NB4 (cell line): ENCODE measurements at regions not wholly inside any gene's neighbourhood (a gene's known extent, or its start where the extent isn't known, plus 50 kb on each side); places are given as distances from the start of the nearest gene placed in this dataset.

Experiments used
- DNase-seq: peaks from one replicate; pipeline ENCODE4 v3.0.0; 2010; ENCODE audit warnings: low read depth
- H3K4me3 ChIP-seq: one replicate; pipeline ENCODE4 v1.5.1; 2011; ENCODE audit warnings: mild to moderate bottlenecking, low read depth, low read length, moderate library complexity
- MAX ChIP-seq: IDR thresholded peaks from 2 replicates; pipeline ENCODE4 v1.6.1; 2011; ENCODE audit warnings: low read depth, low read length
- MYC ChIP-seq: IDR thresholded peaks from 2 replicates; pipeline ENCODE4 v1.6.1; 2011; ENCODE audit warnings: low read depth, low read length
- POLR2A ChIP-seq: IDR thresholded peaks from 2 replicates; pipeline ENCODE4 v1.6.1; 2011; ENCODE audit warnings: mild to moderate bottlenecking; ENCODE audit not compliant: insufficient read length; ENCODE audit errors: extremely low read depth
- TF ChIP-seq, protein P1 (sequence below): IDR thresholded peaks from one replicate; pipeline ENCODE4 v1.5.1; 2012; ENCODE audit warnings: low read depth, low read length

DNA sequence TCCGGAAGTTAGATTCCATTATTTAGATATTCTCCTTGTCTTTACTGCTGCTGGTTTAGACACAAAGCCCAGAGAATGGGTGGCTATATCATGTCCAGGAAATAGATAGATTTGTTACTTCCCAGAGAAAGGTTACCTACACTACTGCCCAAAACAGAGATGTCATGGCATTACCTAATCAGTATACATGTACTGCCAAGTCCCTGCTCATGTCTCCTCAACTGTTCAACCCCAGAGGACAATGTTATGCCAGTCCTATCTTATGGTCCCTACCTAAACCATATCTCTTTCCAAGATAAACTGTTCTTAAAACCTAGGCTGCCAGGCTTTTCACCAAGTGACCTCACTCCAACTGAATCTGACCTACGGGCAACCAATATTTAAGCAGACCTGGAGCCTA, 209.5 kb upstream of the AR start:
- TF ChIP-seq, protein P1, sequence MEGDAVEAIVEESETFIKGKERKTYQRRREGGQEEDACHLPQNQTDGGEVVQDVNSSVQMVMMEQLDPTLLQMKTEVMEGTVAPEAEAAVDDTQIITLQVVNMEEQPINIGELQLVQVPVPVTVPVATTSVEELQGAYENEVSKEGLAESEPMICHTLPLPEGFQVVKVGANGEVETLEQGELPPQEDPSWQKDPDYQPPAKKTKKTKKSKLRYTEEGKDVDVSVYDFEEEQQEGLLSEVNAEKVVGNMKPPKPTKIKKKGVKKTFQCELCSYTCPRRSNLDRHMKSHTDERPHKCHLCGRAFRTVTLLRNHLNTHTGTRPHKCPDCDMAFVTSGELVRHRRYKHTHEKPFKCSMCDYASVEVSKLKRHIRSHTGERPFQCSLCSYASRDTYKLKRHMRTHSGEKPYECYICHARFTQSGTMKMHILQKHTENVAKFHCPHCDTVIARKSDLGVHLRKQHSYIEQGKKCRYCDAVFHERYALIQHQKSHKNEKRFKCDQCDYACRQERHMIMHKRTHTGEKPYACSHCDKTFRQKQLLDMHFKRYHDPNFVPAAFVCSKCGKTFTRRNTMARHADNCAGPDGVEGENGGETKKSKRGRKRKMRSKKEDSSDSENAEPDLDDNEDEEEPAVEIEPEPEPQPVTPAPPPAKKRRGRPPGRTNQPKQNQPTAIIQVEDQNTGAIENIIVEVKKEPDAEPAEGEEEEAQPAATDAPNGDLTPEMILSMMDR = no peak
- TF ChIP-seq MYC (no peak), POLR2A (no peak), MAX (no peak)
- no peak overlapping the region for H3K4me3 ChIP-seq
- DNase-seq = no peak

DNA sequence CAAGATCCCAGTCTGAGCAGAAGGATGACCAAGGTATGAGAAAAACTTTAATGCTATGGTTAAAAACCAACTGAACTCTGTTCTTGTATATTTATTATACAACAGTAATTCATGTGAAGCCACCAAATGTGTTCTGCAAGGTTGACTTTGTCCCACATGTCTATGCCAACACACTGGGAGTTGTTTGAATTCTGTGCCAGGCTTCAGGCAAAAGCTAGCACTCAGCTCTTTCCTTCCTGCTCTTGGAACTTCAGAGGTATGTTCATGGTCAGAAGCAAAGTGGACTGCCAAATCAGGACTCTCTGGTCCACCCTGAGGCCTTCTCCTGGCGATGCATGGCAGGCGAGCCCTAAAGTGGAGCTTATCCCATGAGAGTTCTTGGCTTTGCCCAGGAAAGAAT, 205.6 kb upstream of the AR start:
- no peak overlapping the region for H3K4me3 ChIP-seq
- TF ChIP-seq MAX = no peak
- TF ChIP-seq, protein P1 = no peak
- DNase-seq = no peak

- TF ChIP-seq POLR2A = no peak
- TF ChIP-seq, protein P1 = no peak
- no peak for TF ChIP-seq MYC
- TF ChIP-seq MAX = no peak
- H3K4me3 ChIP-seq = no peak overlapping the region
Measured at GRCh38 chrX:67342138-67342537, 201.7 kb upstream of the AR start.

DNA sequence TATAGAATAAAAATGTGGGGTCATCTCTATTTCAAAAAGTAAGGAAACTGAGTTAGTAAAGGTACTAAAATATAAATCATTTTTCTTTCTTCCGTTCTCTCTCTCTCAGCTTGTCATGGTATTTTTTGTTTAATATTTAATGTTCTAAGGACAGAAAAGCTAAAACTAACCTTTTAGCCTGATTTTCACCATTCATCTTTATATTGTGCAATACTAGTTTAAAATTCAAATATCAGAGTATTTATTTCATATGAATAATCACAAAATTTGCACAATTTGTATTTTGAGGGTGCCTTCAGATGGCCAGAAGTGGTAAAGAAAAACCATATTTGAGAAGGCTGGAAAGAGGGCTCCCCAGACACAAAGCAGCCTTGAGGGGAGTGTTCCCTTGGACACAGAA, 197.6 kb upstream of the AR start:
- H3K4me3 ChIP-seq = no peak overlapping the region
- no peak for DNase-seq
- no peak for TF ChIP-seq POLR2A
- no peak for TF ChIP-seq MYC
- TF ChIP-seq MAX = no peak
- TF ChIP-seq, protein P1 = no peak

More at GRCh38 chrX:67342138-67342537, 201.7 kb upstream of the AR start:
- no peak for DNase-seq

GRCh38 chrX:67346667-67347066, 197.2 kb upstream of the AR start:
- H3K4me3 ChIP-seq = no peak overlapping the region
- TF ChIP-seq MAX = no peak
- TF ChIP-seq MYC = no peak
- no peak for TF ChIP-seq POLR2A
- TF ChIP-seq, protein P1 = no peak
- DNase-seq = no peak

DNA sequence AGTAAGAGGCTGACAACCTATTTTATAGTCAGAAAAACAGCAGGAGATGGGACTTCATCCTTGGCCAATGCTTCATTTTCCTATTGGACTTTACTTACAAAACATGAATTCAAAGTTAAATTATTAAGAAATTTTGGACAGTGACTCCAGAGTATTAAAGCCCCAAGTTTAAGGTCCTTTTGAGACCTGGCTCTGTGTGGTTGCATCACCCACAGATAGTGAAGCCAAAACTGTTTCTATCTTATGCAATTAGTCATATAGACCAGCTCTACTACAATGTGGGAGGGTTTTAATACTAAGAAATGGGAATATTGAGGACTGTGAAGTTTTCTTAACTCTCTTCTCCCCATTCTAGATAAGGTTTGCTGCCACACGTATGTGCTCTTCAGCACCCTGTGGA, 196.7 kb upstream of the AR start:
- DNase-seq = no peak
- TF ChIP-seq MAX (no peak), POLR2A (no peak), MYC (no peak)
- TF ChIP-seq, protein P1 = no peak
- H3K4me3 ChIP-seq = no peak overlapping the region
